GM19351 (cell line): ENCODE measurements at regions not wholly inside any gene's neighbourhood (a gene's known extent, or its start where the extent isn't known, plus 50 kb on each side); places are given as distances from the start of the nearest gene placed in this dataset.
"Not testable (repeated sequence)": the region's sequence is repeated elsewhere in the genome, so short reads cannot be mapped to it uniquely, and the experiment has no call there.

Source experiments
- ATAC-seq: cut with Tn5 transposase; IDR thresholded peaks from one replicate; pipeline ENCODE4 v1.9.1; 2021; ENCODE audit warnings: mild to moderate bottlenecking, moderate library complexity; ENCODE audit not compliant: unreplicated experiment

- ATAC-seq = not testable (repeated sequence)
Measured at GRCh38 chr2:87956613-87957012, 59.7 kb downstream of the RNU2-63P start.

GRCh38 chr2:87949008-87949407, 67.3 kb downstream of the RNU2-63P start:
- not testable (repeated sequence) for ATAC-seq

- not testable (repeated sequence) for ATAC-seq
Measured at GRCh38 chr2:87946644-87947370, 69.5 kb downstream of the RNU2-63P start.

- ATAC-seq = not testable (repeated sequence)
Measured at GRCh38 chr2:87939299-87939698, 77.0 kb downstream of the RNU2-63P start.

- ATAC-seq = not testable (repeated sequence)
Measured at GRCh38 chr2:87919023-87919665, 93.5 kb upstream of the RGPD2 start.

- not testable (repeated sequence) for ATAC-seq
Measured at GRCh38 chr2:87917194-87917593, 91.6 kb upstream of the RGPD2 start.

- ATAC-seq = not testable (repeated sequence)
Measured at GRCh38 chr2:87910848-87911247, 85.3 kb upstream of the RGPD2 start.

- peak; percentile 69 for ATAC-seq
Measured at GRCh38 chr2:87909042-87909441, 83.4 kb upstream of the RGPD2 start.

- not testable (repeated sequence) for ATAC-seq
Measured at GRCh38 chr2:87907556-87908099, 82.0 kb upstream of the RGPD2 start.

GRCh38 chr2:87903242-87904114, 77.9 kb upstream of the RGPD2 start:
- not testable (repeated sequence) for ATAC-seq

- ATAC-seq = not testable (repeated sequence)
Measured at GRCh38 chr2:87883659-87884058, 58.1 kb upstream of the RGPD2 start.
